ENCODE measurements at regions not wholly inside any gene's neighbourhood (a gene's known extent, or its start where the extent isn't known, plus 50 kb on each side); places are given as distances from the start of the nearest gene placed in this dataset.

- TF ChIP-seq CTCF (conservative IDR thresholded peaks at IDR 0.05; ENCODE audit: low read depth, low read length) (no peak), EZH2 (IDR thresholded peaks at IDR 0.05; ENCODE audit: low read length, unreplicated experiment) (no peak)
Observed at GRCh38 chr12:114981036-114981435, 297.1 kb upstream of the TBX3 start.
